ENCODE measurements at regions not wholly inside any gene's neighbourhood (a gene's known extent, or its start where the extent isn't known, plus 50 kb on each side); places are given as distances from the start of the nearest gene placed in this dataset.

- no peak for DNase-seq
- H3K27ac Mint-ChIP-seq, result no peak overlapping the region
- H3K4me3 Mint-ChIP-seq, result no peak overlapping the region
- intact Hi-C loops (cut with micrococcal nuclease), result no loop called here
- no peaks in the 10 kb centered on the region for H3K4me1 Mint-ChIP-seq (ENCODE audit: low read depth)
- ChIA-PET CTCF (no interaction called here), POLR2A (no interaction called here)
- no peaks in the 10 kb centered on the region for H3K9me3 Mint-ChIP-seq
- H3K27me3 Mint-ChIP-seq, result peaks cover 2% of the 10 kb centered on the region
- H3K36me3 Mint-ChIP-seq, result no peaks in the 10 kb centered on the region
Measured at GRCh38 chr16:26247063-26247462, 555.3 kb downstream of the HS3ST4 start.

GRCh38 chr16:26252598-26252997, 560.8 kb downstream of the HS3ST4 start:
- DNase-seq, result no peak
- H3K9me3 Mint-ChIP-seq, result peaks cover 3% of the 10 kb centered on the region
- H3K27me3 Mint-ChIP-seq, result peaks cover 2% of the 10 kb centered on the region
- intact Hi-C loops (cut with micrococcal nuclease), result no loop called here
- H3K36me3 Mint-ChIP-seq, result no peaks in the 10 kb centered on the region
- H3K4me3 Mint-ChIP-seq, result no peak overlapping the region
- ChIA-PET POLR2A (no interaction called here), CTCF (no interaction called here)
- no peak overlapping the region for H3K27ac Mint-ChIP-seq
- H3K4me1 Mint-ChIP-seq (ENCODE audit: low read depth), result no peaks in the 10 kb centered on the region

- Mint-ChIP-seq H3K4me3 (no peak overlapping the region), H3K27ac (no peak overlapping the region), H3K36me3 (no peaks in the 10 kb centered on the region), H3K9me3 (peaks cover 2% of the 10 kb centered on the region), H3K4me1 (ENCODE audit: low read depth) (no peaks in the 10 kb centered on the region), H3K27me3 (no peaks in the 10 kb centered on the region)
- intact Hi-C loops (cut with micrococcal nuclease), result no loop called here
- ChIA-PET POLR2A (no interaction called here), CTCF (no interaction called here)
- no peak for DNase-seq
Measured at GRCh38 chr16:26261621-26262020, 569.9 kb downstream of the HS3ST4 start.

GRCh38 chr16:26263406-26263805, 571.6 kb downstream of the HS3ST4 start:
- no peak for DNase-seq
- intact Hi-C loops (cut with micrococcal nuclease), result no loop called here
- Mint-ChIP-seq H3K36me3 (no peaks in the 10 kb centered on the region), H3K9me3 (peaks cover 2% of the 10 kb centered on the region), H3K27me3 (no peaks in the 10 kb centered on the region), H3K4me1 (ENCODE audit: low read depth) (no peaks in the 10 kb centered on the region), H3K27ac (no peak overlapping the region), H3K4me3 (no peak overlapping the region)
- ChIA-PET CTCF (no interaction called here), POLR2A (no interaction called here)

- Mint-ChIP-seq H3K27me3 (peaks cover 2% of the 10 kb centered on the region), H3K9me3 (peaks cover 2% of the 10 kb centered on the region), H3K4me1 (ENCODE audit: low read depth) (peaks cover 6% of the 10 kb centered on the region), H3K27ac (no peak overlapping the region), H3K4me3 (no peak overlapping the region), H3K36me3 (no peaks in the 10 kb centered on the region)
- CTCF ChIA-PET, result no interaction called here
- DNase-seq, result no peak
- POLR2A ChIA-PET, result no interaction called here
- intact Hi-C loops (cut with micrococcal nuclease), result no loop called here
Measured at GRCh38 chr16:26267641-26268040, 575.9 kb downstream of the HS3ST4 start.

- H3K4me3 Mint-ChIP-seq, result no peak overlapping the region
- H3K9me3 Mint-ChIP-seq, result peaks cover 2% of the 10 kb centered on the region
- intact Hi-C loops (cut with micrococcal nuclease), result no loop called here
- H3K27ac Mint-ChIP-seq, result no peak overlapping the region
- POLR2A ChIA-PET, result no interaction called here
- peaks cover 2% of the 10 kb centered on the region for H3K27me3 Mint-ChIP-seq
- DNase-seq, result no peak
- H3K36me3 Mint-ChIP-seq, result no peaks in the 10 kb centered on the region
- CTCF ChIA-PET, result no interaction called here
- peaks cover 6% of the 10 kb centered on the region for H3K4me1 Mint-ChIP-seq (ENCODE audit: low read depth)
Measured at GRCh38 chr16:26269673-26270072, 577.9 kb downstream of the HS3ST4 start.

GRCh38 chr16:26273607-26274006, 581.8 kb downstream of the HS3ST4 start:
- H3K4me1 Mint-ChIP-seq (ENCODE audit: low read depth), result peaks cover 6% of the 10 kb centered on the region
- peaks cover 6% of the 10 kb centered on the region for H3K9me3 Mint-ChIP-seq
- DNase-seq, result no peak
- H3K36me3 Mint-ChIP-seq, result no peaks in the 10 kb centered on the region
- no peak overlapping the region for H3K4me3 Mint-ChIP-seq
- POLR2A ChIA-PET, result no interaction called here
- CTCF ChIA-PET, result no interaction called here
- intact Hi-C loops (cut with micrococcal nuclease), result no loop called here
- peaks cover 4% of the 10 kb centered on the region for H3K27me3 Mint-ChIP-seq
- no peak overlapping the region for H3K27ac Mint-ChIP-seq

GRCh38 chr16:26275021-26275590, 583.3 kb downstream of the HS3ST4 start:
- intact Hi-C loops (cut with micrococcal nuclease), result no loop called here
- ChIA-PET CTCF (no interaction called here), POLR2A (no interaction called here)

GRCh38 chr16:26276289-26276688, 584.5 kb downstream of the HS3ST4 start:
- no peaks in the 10 kb centered on the region for H3K4me1 Mint-ChIP-seq (ENCODE audit: low read depth)
- POLR2A ChIA-PET, result no interaction called here
- no peak for DNase-seq
- no peaks in the 10 kb centered on the region for H3K36me3 Mint-ChIP-seq
- peaks cover 9% of the 10 kb centered on the region for H3K9me3 Mint-ChIP-seq
- CTCF ChIA-PET, result no interaction called here
- H3K27ac Mint-ChIP-seq, result no peak overlapping the region
- intact Hi-C loops (cut with micrococcal nuclease), result no loop called here
- H3K27me3 Mint-ChIP-seq, result peaks cover 2% of the 10 kb centered on the region
- H3K4me3 Mint-ChIP-seq, result no peak overlapping the region

More at GRCh38 chr16:26275021-26275590, 583.3 kb downstream of the HS3ST4 start:
- H3K4me1 Mint-ChIP-seq (ENCODE audit: low read depth), result no peaks in the 10 kb centered on the region
- peaks cover 9% of the 10 kb centered on the region for H3K9me3 Mint-ChIP-seq
- H3K36me3 Mint-ChIP-seq, result no peaks in the 10 kb centered on the region
- H3K4me3 Mint-ChIP-seq, result no peak overlapping the region
- no peak for DNase-seq
- H3K27me3 Mint-ChIP-seq, result peaks cover 4% of the 10 kb centered on the region
- H3K27ac Mint-ChIP-seq, result no peak overlapping the region

- Mint-ChIP-seq H3K9me3 (peaks cover 9% of the 10 kb centered on the region), H3K36me3 (no peaks in the 10 kb centered on the region), H3K27ac (no peak overlapping the region), H3K4me1 (ENCODE audit: low read depth) (no peaks in the 10 kb centered on the region), H3K4me3 (no peak overlapping the region), H3K27me3 (peaks cover 3% of the 10 kb centered on the region)
- CTCF ChIA-PET, result no interaction called here
- no peak for DNase-seq
- intact Hi-C loops (cut with micrococcal nuclease), result no loop called here
- POLR2A ChIA-PET, result no interaction called here
Measured at GRCh38 chr16:26281381-26282110, 589.8 kb downstream of the HS3ST4 start.

- Mint-ChIP-seq H3K27me3 (peaks cover 4% of the 10 kb centered on the region), H3K4me1 (ENCODE audit: low read depth) (no peaks in the 10 kb centered on the region), H3K27ac (no peak overlapping the region), H3K36me3 (no peaks in the 10 kb centered on the region), H3K9me3 (peaks cover 2% of the 10 kb centered on the region), H3K4me3 (no peak overlapping the region)
- ChIA-PET CTCF (no interaction called here), POLR2A (no interaction called here)
- no peak for DNase-seq
- intact Hi-C loops (cut with micrococcal nuclease), result no loop called here
Measured at GRCh38 chr16:26295625-26296304, 604.0 kb downstream of the HS3ST4 start.

- H3K27ac Mint-ChIP-seq, result no peak overlapping the region
- ChIA-PET CTCF (no interaction called here), POLR2A (no interaction called here)
- H3K36me3 Mint-ChIP-seq, result no peaks in the 10 kb centered on the region
- H3K4me3 Mint-ChIP-seq, result no peak overlapping the region
- intact Hi-C loops (cut with micrococcal nuclease), result no loop called here
- no peak for DNase-seq
- peaks cover 2% of the 10 kb centered on the region for H3K9me3 Mint-ChIP-seq
- H3K27me3 Mint-ChIP-seq, result no peaks in the 10 kb centered on the region
- no peaks in the 10 kb centered on the region for H3K4me1 Mint-ChIP-seq (ENCODE audit: low read depth)
Measured at GRCh38 chr16:26301516-26301915, 609.8 kb downstream of the HS3ST4 start.

Measured in activated CD4-positive, alpha-beta memory T cell treated with anti-CD3 and anti-CD28 coated beads for 36 hours (primary cell).